HEK293 (cell line): ENCODE measurements at regions not wholly inside any gene's neighbourhood (a gene's known extent, or its start where the extent isn't known, plus 50 kb on each side); places are given as distances from the start of the nearest gene placed in this dataset.

ENCODE experiments used
- BCL11B ChIP-seq: fragments of 450-650 bp; formaldehyde crosslinking; IDR thresholded peaks from 2 replicates; pipeline ENCODE4 v1.5.1; 2016; ENCODE audit warnings: low read depth, missing biosample characterization, missing genetic modification characterization
- MEIS1 ChIP-seq: sonication (generic); formaldehyde crosslinking; IDR thresholded peaks from 2 replicates; pipeline ENCODE4 v1.8.1; 2022; ENCODE audit warnings: missing genetic modification reagents, mild to moderate bottlenecking, borderline replicate concordance
- OSR2 ChIP-seq: fragments of 450-650 bp; formaldehyde crosslinking; IDR thresholded peaks from 2 replicates; pipeline ENCODE4 v1.5.1; 2016; ENCODE audit warnings: missing biosample characterization, missing genetic modification characterization
- SALL2 ChIP-seq: fragments of 450-650 bp; formaldehyde crosslinking; IDR thresholded peaks from 2 replicates; pipeline ENCODE4 v1.5.0; 2017; ENCODE audit warnings: missing biosample characterization, mild to moderate bottlenecking, missing genetic modification characterization, borderline replicate concordance
- YY2 ChIP-seq: fragments of 450-650 bp; formaldehyde crosslinking; IDR thresholded peaks from 2 replicates; pipeline ENCODE4 v1.5.1; 2016; ENCODE audit warnings: missing biosample characterization, missing genetic modification characterization
- ZFHX2 ChIP-seq: fragments of 450-650 bp; formaldehyde crosslinking; conservative IDR thresholded peaks from 2 replicates; pipeline ENCODE4 v1.5.1; 2016; ENCODE audit warnings: missing biosample characterization, missing genetic modification characterization
- ZNF169 ChIP-seq: fragments of 450-650 bp; formaldehyde crosslinking; IDR thresholded peaks from 2 replicates; pipeline ENCODE4 v1.5.1; 2016; ENCODE audit warnings: missing biosample characterization, missing genetic modification characterization
- ZNF174 ChIP-seq: fragments of 450-650 bp; formaldehyde crosslinking; IDR thresholded peaks from 2 replicates; pipeline ENCODE4 v1.5.0; 2017; ENCODE audit warnings: missing biosample characterization, mild to moderate bottlenecking, missing genetic modification characterization
- ZNF211 ChIP-seq: fragments of 450-650 bp; formaldehyde crosslinking; IDR thresholded peaks from 2 replicates; pipeline ENCODE4 v1.5.1; 2016; ENCODE audit warnings: low read depth, missing biosample characterization, missing genetic modification characterization
- ZNF248 ChIP-seq: fragments of 450-650 bp; formaldehyde crosslinking; IDR thresholded peaks from 2 replicates; pipeline ENCODE4 v1.5.1; 2017; ENCODE audit warnings: missing biosample characterization, missing genetic modification characterization
- ZNF391 ChIP-seq: fragments of 450-650 bp; formaldehyde crosslinking; IDR thresholded peaks from 2 replicates; pipeline ENCODE4 v1.5.1; 2016; ENCODE audit warnings: low read depth, missing biosample characterization, missing genetic modification characterization, borderline replicate concordance
- ZNF433 ChIP-seq: fragments of 450-650 bp; formaldehyde crosslinking; IDR thresholded peaks from 2 replicates; pipeline ENCODE4 v1.5.1; 2016; ENCODE audit warnings: missing biosample characterization, missing genetic modification characterization, low read depth
- ZNF701 ChIP-seq: fragments of 450-650 bp; formaldehyde crosslinking; IDR thresholded peaks from 2 replicates; pipeline ENCODE4 v1.5.1; 2016; ENCODE audit warnings: missing biosample characterization, missing genetic modification characterization
- ZNF747 ChIP-seq: fragments of 450-650 bp; formaldehyde crosslinking; IDR thresholded peaks from 2 replicates; pipeline ENCODE4 v1.5.1; 2016; ENCODE audit warnings: missing biosample characterization, missing genetic modification characterization
- ZNF768 ChIP-seq: fragments of 450-650 bp; formaldehyde crosslinking; IDR thresholded peaks from 2 replicates; pipeline ENCODE4 v1.5.1; 2018; ENCODE audit warnings: missing biosample characterization, mild to moderate bottlenecking, missing genetic modification characterization
- ZNF776 ChIP-seq: fragments of 450-650 bp; formaldehyde crosslinking; IDR thresholded peaks from 2 replicates; pipeline ENCODE4 v1.5.0; 2017; ENCODE audit warnings: missing biosample characterization, missing genetic modification characterization, borderline replicate concordance
- ZSCAN16 ChIP-seq: fragments of 450-650 bp; formaldehyde crosslinking; IDR thresholded peaks from 2 replicates; pipeline ENCODE4 v1.5.1; 2016; ENCODE audit warnings: missing biosample characterization, missing genetic modification characterization
- TF ChIP-seq, protein P1 (sequence below): fragments of 450-650 bp; formaldehyde crosslinking; IDR thresholded peaks from 2 replicates; pipeline ENCODE4 v1.5.1; 2017; ENCODE audit warnings: missing biosample characterization, missing genetic modification characterization
- TF ChIP-seq, protein P2 (sequence below): sonication (generic); formaldehyde crosslinking; IDR thresholded peaks from 2 replicates; pipeline ENCODE4 v1.8.1; 2022; ENCODE audit warnings: mild to moderate bottlenecking, moderate library complexity, missing genetic modification reagents
- TF ChIP-seq, protein P3 (sequence below): fragments of 450-650 bp; formaldehyde crosslinking; IDR thresholded peaks from 2 replicates; pipeline ENCODE4 v1.5.1; 2017; ENCODE audit warnings: missing biosample characterization, missing genetic modification characterization
- TF ChIP-seq, protein P4 (sequence below): fragments of 450-650 bp; formaldehyde crosslinking; IDR thresholded peaks from 2 replicates; pipeline ENCODE4 v1.5.1; 2016; ENCODE audit warnings: missing biosample characterization, missing genetic modification characterization
- TF ChIP-seq, protein P5 (sequence below): fragments of 450-650 bp; formaldehyde crosslinking; IDR thresholded peaks from 2 replicates; pipeline ENCODE4 v1.5.1; 2017; ENCODE audit warnings: missing biosample characterization, missing genetic modification characterization
- TF ChIP-seq, protein P6 (sequence below): fragments of 450-650 bp; formaldehyde crosslinking; IDR thresholded peaks from 2 replicates; pipeline ENCODE4 v1.5.1; 2016; ENCODE audit warnings: missing biosample characterization, missing genetic modification characterization
- TF ChIP-seq, protein P7 (sequence below): fragments of 450-650 bp; formaldehyde crosslinking; IDR thresholded peaks from 2 replicates; pipeline ENCODE4 v1.5.1; 2016; ENCODE audit warnings: missing biosample characterization, missing genetic modification characterization, borderline replicate concordance
- TF ChIP-seq, protein P8 (sequence below): fragments of 450-650 bp; formaldehyde crosslinking; IDR thresholded peaks from 2 replicates; pipeline ENCODE4 v1.5.1; 2017; ENCODE audit warnings: missing biosample characterization, missing genetic modification characterization

DNA sequence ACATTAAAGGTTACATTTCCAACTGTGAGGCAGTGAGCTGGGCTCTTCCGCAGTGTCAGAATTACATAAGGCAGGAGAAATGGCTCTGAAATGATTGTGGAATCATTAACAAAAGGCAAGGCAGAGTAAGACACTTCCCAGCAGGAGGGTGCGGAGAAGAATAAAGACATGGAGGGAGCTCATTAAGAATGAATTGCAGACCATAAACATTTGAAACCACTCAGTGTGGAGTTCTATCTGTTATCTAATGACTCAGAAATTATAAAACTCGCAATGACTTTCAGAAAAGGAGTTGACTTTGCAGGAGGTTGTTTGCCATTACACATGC, 77.0 kb downstream of the SMIM21 start (continued):
- TF ChIP-seq, protein P1, sequence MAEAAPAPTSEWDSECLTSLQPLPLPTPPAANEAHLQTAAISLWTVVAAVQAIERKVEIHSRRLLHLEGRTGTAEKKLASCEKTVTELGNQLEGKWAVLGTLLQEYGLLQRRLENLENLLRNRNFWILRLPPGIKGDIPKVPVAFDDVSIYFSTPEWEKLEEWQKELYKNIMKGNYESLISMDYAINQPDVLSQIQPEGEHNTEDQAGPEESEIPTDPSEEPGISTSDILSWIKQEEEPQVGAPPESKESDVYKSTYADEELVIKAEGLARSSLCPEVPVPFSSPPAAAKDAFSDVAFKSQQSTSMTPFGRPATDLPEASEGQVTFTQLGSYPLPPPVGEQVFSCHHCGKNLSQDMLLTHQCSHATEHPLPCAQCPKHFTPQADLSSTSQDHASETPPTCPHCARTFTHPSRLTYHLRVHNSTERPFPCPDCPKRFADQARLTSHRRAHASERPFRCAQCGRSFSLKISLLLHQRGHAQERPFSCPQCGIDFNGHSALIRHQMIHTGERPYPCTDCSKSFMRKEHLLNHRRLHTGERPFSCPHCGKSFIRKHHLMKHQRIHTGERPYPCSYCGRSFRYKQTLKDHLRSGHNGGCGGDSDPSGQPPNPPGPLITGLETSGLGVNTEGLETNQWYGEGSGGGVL (tag by site-specific recombination), result peak; percentile 32; the same call in 1 of the 2 replicates
- TF ChIP-seq MEIS1 (CRISPR knock-in tag) (no peak), SALL2 (tag by site-specific recombination) (no peak), OSR2 (tag by site-specific recombination) (peak; percentile 35; the same call in 1 of the 2 replicates), BCL11B (tag by site-specific recombination) (peak; percentile 49; the same call in 1 of the 2 replicates), ZNF391 (no peak), ZNF776 (tag by site-specific recombination) (no peak), ZNF747 (tag by site-specific recombination) (no peak), YY2 (tag by site-specific recombination) (no peak), ZNF248 (tag by site-specific recombination) (no peak), ZNF174 (tag by site-specific recombination) (no peak), ZNF768 (no peak), ZNF701 (no peak), ZFHX2 (tag by site-specific recombination) (no peak), ZNF433 (tag by site-specific recombination) (no peak), ZNF211 (no peak), ZNF169 (tag by site-specific recombination) (no peak), ZSCAN16 (tag by site-specific recombination) (no peak)
- TF ChIP-seq, protein P2, sequence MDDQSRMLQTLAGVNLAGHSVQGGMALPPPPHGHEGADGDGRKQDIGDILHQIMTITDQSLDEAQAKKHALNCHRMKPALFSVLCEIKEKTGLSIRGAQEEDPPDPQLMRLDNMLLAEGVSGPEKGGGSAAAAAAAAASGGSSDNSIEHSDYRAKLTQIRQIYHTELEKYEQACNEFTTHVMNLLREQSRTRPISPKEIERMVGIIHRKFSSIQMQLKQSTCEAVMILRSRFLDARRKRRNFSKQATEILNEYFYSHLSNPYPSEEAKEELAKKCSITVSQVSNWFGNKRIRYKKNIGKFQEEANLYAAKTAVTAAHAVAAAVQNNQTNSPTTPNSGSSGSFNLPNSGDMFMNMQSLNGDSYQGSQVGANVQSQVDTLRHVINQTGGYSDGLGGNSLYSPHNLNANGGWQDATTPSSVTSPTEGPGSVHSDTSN, result no peak
- TF ChIP-seq, protein P3, sequence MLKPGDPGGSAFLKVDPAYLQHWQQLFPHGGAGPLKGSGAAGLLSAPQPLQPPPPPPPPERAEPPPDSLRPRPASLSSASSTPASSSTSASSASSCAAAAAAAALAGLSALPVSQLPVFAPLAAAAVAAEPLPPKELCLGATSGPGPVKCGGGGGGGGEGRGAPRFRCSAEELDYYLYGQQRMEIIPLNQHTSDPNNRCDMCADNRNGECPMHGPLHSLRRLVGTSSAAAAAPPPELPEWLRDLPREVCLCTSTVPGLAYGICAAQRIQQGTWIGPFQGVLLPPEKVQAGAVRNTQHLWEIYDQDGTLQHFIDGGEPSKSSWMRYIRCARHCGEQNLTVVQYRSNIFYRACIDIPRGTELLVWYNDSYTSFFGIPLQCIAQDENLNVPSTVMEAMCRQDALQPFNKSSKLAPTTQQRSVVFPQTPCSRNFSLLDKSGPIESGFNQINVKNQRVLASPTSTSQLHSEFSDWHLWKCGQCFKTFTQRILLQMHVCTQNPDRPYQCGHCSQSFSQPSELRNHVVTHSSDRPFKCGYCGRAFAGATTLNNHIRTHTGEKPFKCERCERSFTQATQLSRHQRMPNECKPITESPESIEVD (tag by site-specific recombination), result peak; percentile 91
- TF ChIP-seq, protein P4, sequence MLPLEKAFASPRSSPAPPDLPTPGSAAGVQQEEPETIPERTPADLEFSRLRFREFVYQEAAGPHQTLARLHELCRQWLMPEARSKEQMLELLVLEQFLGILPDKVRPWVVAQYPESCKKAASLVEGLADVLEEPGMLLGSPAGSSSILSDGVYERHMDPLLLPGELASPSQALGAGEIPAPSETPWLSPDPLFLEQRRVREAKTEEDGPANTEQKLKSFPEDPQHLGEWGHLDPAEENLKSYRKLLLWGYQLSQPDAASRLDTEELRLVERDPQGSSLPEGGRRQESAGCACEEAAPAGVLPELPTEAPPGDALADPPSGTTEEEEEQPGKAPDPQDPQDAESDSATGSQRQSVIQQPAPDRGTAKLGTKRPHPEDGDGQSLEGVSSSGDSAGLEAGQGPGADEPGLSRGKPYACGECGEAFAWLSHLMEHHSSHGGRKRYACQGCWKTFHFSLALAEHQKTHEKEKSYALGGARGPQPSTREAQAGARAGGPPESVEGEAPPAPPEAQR (tag by site-specific recombination), result no peak
- TF ChIP-seq, protein P5, sequence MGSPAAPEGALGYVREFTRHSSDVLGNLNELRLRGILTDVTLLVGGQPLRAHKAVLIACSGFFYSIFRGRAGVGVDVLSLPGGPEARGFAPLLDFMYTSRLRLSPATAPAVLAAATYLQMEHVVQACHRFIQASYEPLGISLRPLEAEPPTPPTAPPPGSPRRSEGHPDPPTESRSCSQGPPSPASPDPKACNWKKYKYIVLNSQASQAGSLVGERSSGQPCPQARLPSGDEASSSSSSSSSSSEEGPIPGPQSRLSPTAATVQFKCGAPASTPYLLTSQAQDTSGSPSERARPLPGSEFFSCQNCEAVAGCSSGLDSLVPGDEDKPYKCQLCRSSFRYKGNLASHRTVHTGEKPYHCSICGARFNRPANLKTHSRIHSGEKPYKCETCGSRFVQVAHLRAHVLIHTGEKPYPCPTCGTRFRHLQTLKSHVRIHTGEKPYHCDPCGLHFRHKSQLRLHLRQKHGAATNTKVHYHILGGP (tag by site-specific recombination), result no peak
- TF ChIP-seq, protein P6, sequence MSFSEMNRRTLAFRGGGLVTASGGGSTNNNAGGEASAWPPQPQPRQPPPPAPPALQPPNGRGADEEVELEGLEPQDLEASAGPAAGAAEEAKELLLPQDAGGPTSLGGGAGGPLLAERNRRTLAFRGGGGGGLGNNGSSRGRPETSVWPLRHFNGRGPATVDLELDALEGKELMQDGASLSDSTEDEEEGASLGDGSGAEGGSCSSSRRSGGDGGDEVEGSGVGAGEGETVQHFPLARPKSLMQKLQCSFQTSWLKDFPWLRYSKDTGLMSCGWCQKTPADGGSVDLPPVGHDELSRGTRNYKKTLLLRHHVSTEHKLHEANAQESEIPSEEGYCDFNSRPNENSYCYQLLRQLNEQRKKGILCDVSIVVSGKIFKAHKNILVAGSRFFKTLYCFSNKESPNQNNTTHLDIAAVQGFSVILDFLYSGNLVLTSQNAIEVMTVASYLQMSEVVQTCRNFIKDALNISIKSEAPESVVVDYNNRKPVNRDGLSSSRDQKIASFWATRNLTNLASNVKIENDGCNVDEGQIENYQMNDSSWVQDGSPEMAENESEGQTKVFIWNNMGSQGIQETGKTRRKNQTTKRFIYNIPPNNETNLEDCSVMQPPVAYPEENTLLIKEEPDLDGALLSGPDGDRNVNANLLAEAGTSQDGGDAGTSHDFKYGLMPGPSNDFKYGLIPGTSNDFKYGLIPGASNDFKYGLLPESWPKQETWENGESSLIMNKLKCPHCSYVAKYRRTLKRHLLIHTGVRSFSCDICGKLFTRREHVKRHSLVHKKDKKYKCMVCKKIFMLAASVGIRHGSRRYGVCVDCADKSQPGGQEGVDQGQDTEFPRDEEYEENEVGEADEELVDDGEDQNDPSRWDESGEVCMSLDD (tag by site-specific recombination), result no peak
- TF ChIP-seq, protein P7, sequence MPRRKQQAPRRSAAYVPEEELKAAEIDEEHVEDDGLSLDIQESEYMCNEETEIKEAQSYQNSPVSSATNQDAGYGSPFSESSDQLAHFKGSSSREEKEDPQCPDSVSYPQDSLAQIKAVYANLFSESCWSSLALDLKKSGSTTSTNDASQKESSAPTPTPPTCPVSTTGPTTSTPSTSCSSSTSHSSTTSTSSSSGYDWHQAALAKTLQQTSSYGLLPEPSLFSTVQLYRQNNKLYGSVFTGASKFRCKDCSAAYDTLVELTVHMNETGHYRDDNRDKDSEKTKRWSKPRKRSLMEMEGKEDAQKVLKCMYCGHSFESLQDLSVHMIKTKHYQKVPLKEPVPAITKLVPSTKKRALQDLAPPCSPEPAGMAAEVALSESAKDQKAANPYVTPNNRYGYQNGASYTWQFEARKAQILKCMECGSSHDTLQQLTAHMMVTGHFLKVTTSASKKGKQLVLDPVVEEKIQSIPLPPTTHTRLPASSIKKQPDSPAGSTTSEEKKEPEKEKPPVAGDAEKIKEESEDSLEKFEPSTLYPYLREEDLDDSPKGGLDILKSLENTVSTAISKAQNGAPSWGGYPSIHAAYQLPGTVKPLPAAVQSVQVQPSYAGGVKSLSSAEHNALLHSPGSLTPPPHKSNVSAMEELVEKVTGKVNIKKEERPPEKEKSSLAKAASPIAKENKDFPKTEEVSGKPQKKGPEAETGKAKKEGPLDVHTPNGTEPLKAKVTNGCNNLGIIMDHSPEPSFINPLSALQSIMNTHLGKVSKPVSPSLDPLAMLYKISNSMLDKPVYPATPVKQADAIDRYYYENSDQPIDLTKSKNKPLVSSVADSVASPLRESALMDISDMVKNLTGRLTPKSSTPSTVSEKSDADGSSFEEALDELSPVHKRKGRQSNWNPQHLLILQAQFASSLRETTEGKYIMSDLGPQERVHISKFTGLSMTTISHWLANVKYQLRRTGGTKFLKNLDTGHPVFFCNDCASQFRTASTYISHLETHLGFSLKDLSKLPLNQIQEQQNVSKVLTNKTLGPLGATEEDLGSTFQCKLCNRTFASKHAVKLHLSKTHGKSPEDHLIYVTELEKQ, result peak; percentile 56; the same call in 1 of the 2 replicates
- TF ChIP-seq, protein P8, sequence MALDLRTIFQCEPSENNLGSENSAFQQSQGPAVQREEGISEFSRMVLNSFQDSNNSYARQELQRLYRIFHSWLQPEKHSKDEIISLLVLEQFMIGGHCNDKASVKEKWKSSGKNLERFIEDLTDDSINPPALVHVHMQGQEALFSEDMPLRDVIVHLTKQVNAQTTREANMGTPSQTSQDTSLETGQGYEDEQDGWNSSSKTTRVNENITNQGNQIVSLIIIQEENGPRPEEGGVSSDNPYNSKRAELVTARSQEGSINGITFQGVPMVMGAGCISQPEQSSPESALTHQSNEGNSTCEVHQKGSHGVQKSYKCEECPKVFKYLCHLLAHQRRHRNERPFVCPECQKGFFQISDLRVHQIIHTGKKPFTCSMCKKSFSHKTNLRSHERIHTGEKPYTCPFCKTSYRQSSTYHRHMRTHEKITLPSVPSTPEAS (tag by site-specific recombination), result no peak
